ENCODE measurements at regions not wholly inside any gene's neighbourhood (a gene's known extent, or its start where the extent isn't known, plus 50 kb on each side); places are given as distances from the start of the nearest gene placed in this dataset.

- TF ChIP-seq EP300 (IDR thresholded peaks at IDR 0.05) (no peak), CTCF (IDR thresholded peaks at IDR 0.05) (no peak), POLR2AphosphoS5 (IDR thresholded peaks at IDR 0.05) (no peak), POLR2A (IDR thresholded peaks at IDR 0.05) (no peak)
- Histone ChIP-seq H3K4me3 (no peak overlapping the region), H3K27me3 (no peaks in the 10 kb centered on the region), H3K4me1 (no peaks in the 10 kb centered on the region), H3K36me3 (no peaks in the 10 kb centered on the region), H3K27ac (no peak overlapping the region), H3K9me3 (no peaks in the 10 kb centered on the region)
- ATAC-seq, result no peak
- WGBS, 2 donors (ENCODE audit: low coverage in 1 of 2), result 72 to 82% methylated on average over 2 to 3 of the region's 3 CpGs
Measured at GRCh38 chr1:82810601-82811000, 1009.9 kb downstream of the ADGRL2 start.

- TF ChIP-seq POLR2A (IDR thresholded peaks at IDR 0.05) (no peak), CTCF (IDR thresholded peaks at IDR 0.05) (no peak), POLR2AphosphoS5 (IDR thresholded peaks at IDR 0.05) (no peak), EP300 (IDR thresholded peaks at IDR 0.05) (no peak)
- Histone ChIP-seq H3K27ac (no peak overlapping the region), H3K4me3 (no peak overlapping the region), H3K9me3 (no peaks in the 10 kb centered on the region), H3K27me3 (no peaks in the 10 kb centered on the region), H3K36me3 (no peaks in the 10 kb centered on the region), H3K4me1 (no peaks in the 10 kb centered on the region)
- WGBS, 2 donors (ENCODE audit: low coverage in 1 of 2), result 77 to 78% methylated on average over 3 of the region's 3 CpGs
- ATAC-seq, result no peak
Measured at GRCh38 chr1:82807563-82807962, 1006.8 kb downstream of the ADGRL2 start.

GRCh38 chr1:82806133-82806532 is 1005.4 kb downstream of the ADGRL2 start:
- no peaks in the 10 kb centered on the region for H3K4me1 ChIP-seq
- TF ChIP-seq POLR2A (IDR thresholded peaks at IDR 0.05) (no peak), EP300 (IDR thresholded peaks at IDR 0.05) (no peak), CTCF (IDR thresholded peaks at IDR 0.05) (no peak), POLR2AphosphoS5 (IDR thresholded peaks at IDR 0.05) (no peak)
- H3K36me3 ChIP-seq, result no peaks in the 10 kb centered on the region
- no peak for ATAC-seq
- 79 to 95% methylated on average over 2 of the region's 3 CpGs for WGBS, 2 donors (ENCODE audit: low coverage in 1 of 2)
- no peaks in the 10 kb centered on the region for H3K27me3 ChIP-seq
- H3K4me3 ChIP-seq, result no peak overlapping the region
- no peak overlapping the region for H3K27ac ChIP-seq
- H3K9me3 ChIP-seq, result no peaks in the 10 kb centered on the region

- peaks cover 0 to 9% (median 0%) of the 10 kb centered on the region in 3 donors for H3K9me3 ChIP-seq
- WGBS, 2 donors (ENCODE audit: low coverage in 1 of 2), result no CpG with 5 or more reads among the region's 2 CpGs
- no peaks in the 10 kb centered on the region for H3K36me3 ChIP-seq
- ATAC-seq, result no peak
- no peak overlapping the region for H3K27ac ChIP-seq
- no peak for TF ChIP-seq EP300 (IDR thresholded peaks at IDR 0.05)
- no peak for TF ChIP-seq CTCF (IDR thresholded peaks at IDR 0.05)
- H3K27me3 ChIP-seq, result no peaks in the 10 kb centered on the region
- no peak overlapping the region for H3K4me3 ChIP-seq
- H3K4me1 ChIP-seq, result no peaks in the 10 kb centered on the region
Measured at GRCh38 chr1:82801176-82801575, 1000.4 kb downstream of the ADGRL2 start.

GRCh38 chr1:82800721-82801120 is 1000.0 kb downstream of the ADGRL2 start:
- ATAC-seq, result no peak
- no peaks in the 10 kb centered on the region for H3K27me3 ChIP-seq
- 76 to 81% methylated on average over 2 of the region's 2 CpGs for WGBS, 2 donors (ENCODE audit: low coverage in 1 of 2)
- TF ChIP-seq POLR2A (IDR thresholded peaks at IDR 0.05), result no peak
- no peak for TF ChIP-seq CTCF (IDR thresholded peaks at IDR 0.05)
- TF ChIP-seq POLR2AphosphoS5 (IDR thresholded peaks at IDR 0.05), result no peak
- TF ChIP-seq EP300 (IDR thresholded peaks at IDR 0.05), result no peak
- no peaks in the 10 kb centered on the region for H3K36me3 ChIP-seq
- H3K27ac ChIP-seq, result no peak overlapping the region
- peaks cover 0 to 9% (median 0%) of the 10 kb centered on the region in 3 donors for H3K9me3 ChIP-seq
- no peak overlapping the region for H3K4me3 ChIP-seq
- H3K4me1 ChIP-seq, result no peaks in the 10 kb centered on the region
